ENCODE measurements at regions not wholly inside any gene's neighbourhood (a gene's known extent, or its start where the extent isn't known, plus 50 kb on each side); places are given as distances from the start of the nearest gene placed in this dataset.

GRCh38 chr7:130957137-130957513, 223.1 kb upstream of the KLF14 start:
- TF ChIP-seq CTCF (IDR thresholded peaks at IDR 0.05) (no peak), EZH2 (IDR thresholded peaks at IDR 0.05; ENCODE audit: borderline replicate concordance, insufficient read depth, low read depth, low read length, poor library complexity, severe bottlenecking) (no peak)

All from B cell (primary cell).